ENCODE measurements at regions not wholly inside any gene's neighbourhood (a gene's known extent, or its start where the extent isn't known, plus 50 kb on each side); places are given as distances from the start of the nearest gene placed in this dataset.
"Not testable (repeated sequence)": the region's sequence is repeated elsewhere in the genome, so short reads cannot be mapped to it uniquely, and the experiment has no call there.

DNA sequence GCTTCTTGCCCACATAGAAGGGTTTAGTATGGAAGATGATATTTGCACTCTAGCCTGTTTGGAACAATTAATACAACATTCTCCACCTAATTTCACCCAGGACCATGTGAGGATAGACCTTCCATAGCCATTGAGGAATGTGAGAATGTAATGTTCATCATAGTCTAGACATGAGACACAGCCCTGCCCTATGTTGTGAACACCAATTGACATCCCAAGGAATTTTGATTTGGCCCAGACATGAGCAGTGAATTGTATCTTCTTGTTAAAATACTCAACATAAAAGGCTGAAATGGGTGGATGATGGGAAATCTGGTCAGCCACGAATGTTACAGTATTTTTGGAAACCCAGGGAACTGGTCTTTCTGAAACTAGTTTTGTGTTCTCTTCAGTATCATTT is 892.3 kb upstream of the CHORDC1 start:
- Mint-ChIP-seq H3K4me1 (no peaks in the 10 kb centered on the region), H3K4me3 (no peak overlapping the region), H3K27ac (no peak overlapping the region), H3K27me3 (no peaks in the 10 kb centered on the region), H3K36me3 (no peaks in the 10 kb centered on the region), H3K9me3 (peaks cover 12% of the 10 kb centered on the region)

GRCh38 chr11:91104237-91104636 is 881.4 kb upstream of the CHORDC1 start:
- Mint-ChIP-seq H3K4me1 (no peaks in the 10 kb centered on the region), H3K27me3 (no peaks in the 10 kb centered on the region), H3K36me3 (no peaks in the 10 kb centered on the region), H3K4me3 (no peak overlapping the region), H3K9me3 (peaks cover 10% of the 10 kb centered on the region), H3K27ac (no peak overlapping the region)

DNA sequence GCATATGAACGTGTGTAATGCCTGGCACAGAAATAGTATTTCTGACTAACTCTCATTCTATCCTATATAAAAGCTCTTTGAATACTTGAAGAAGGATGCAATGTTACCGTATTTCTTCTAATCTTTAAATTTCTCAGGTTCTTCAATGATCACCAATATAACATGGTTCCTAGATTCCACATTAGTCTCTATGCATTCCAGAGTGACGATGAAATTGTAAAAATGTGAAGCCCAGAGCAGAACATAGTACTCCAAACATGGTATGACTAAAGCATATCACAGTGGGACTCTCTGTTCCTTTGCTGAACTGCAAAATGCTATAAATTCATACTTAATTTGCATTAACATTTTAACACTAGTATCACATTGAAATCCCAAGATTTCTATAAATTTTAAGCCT is 877.6 kb upstream of the CHORDC1 start:
- H3K4me3 Mint-ChIP-seq, result no peak overlapping the region
- peaks cover 6% of the 10 kb centered on the region for H3K9me3 Mint-ChIP-seq
- H3K4me1 Mint-ChIP-seq, result no peaks in the 10 kb centered on the region
- H3K27ac Mint-ChIP-seq, result no peak overlapping the region
- no peaks in the 10 kb centered on the region for H3K36me3 Mint-ChIP-seq
- H3K27me3 Mint-ChIP-seq, result no peaks in the 10 kb centered on the region

GRCh38 chr11:91097083-91097482 is 874.2 kb upstream of the CHORDC1 start:
- no peaks in the 10 kb centered on the region for H3K4me1 Mint-ChIP-seq
- H3K27ac Mint-ChIP-seq, result no peak overlapping the region
- H3K4me3 Mint-ChIP-seq, result no peak overlapping the region
- no peaks in the 10 kb centered on the region for H3K27me3 Mint-ChIP-seq
- no peaks in the 10 kb centered on the region for H3K9me3 Mint-ChIP-seq
- no peaks in the 10 kb centered on the region for H3K36me3 Mint-ChIP-seq

DNA sequence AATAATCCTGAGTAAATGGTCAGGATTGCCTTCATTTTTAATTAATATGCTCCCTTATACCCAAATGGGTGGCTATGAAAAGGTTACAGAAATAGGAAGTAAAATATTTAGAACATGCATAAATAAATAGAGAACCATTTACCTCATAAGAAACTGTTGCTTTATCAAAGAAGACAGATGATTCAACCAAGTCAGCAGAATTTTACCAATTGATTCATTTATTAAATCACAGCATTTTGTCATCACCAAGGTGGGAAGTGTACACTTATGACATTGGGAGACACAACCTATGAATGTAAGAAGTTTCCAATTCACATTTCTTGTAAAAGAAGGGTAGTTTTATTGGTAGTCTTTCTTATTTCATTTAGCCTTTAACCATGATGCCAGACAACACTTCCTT is 870.3 kb upstream of the CHORDC1 start:
- Mint-ChIP-seq H3K36me3 (no peaks in the 10 kb centered on the region), H3K4me1 (no peaks in the 10 kb centered on the region), H3K27me3 (no peaks in the 10 kb centered on the region), H3K27ac (no peak overlapping the region), H3K9me3 (no peaks in the 10 kb centered on the region), H3K4me3 (no peak overlapping the region)

- Mint-ChIP-seq H3K27me3 (no peaks in the 10 kb centered on the region), H3K4me1 (no peaks in the 10 kb centered on the region), H3K4me3 (no peak overlapping the region), H3K9me3 (no peaks in the 10 kb centered on the region), H3K27ac (no peak overlapping the region), H3K36me3 (no peaks in the 10 kb centered on the region)
Measured at GRCh38 chr11:91091563-91091962, 868.7 kb upstream of the CHORDC1 start.

GRCh38 chr11:91086028-91086427 is 863.2 kb upstream of the CHORDC1 start:
- Mint-ChIP-seq H3K4me1 (no peaks in the 10 kb centered on the region), H3K4me3 (no peak overlapping the region), H3K36me3 (no peaks in the 10 kb centered on the region), H3K27me3 (no peaks in the 10 kb centered on the region), H3K9me3 (no peaks in the 10 kb centered on the region), H3K27ac (no peak overlapping the region)

DNA sequence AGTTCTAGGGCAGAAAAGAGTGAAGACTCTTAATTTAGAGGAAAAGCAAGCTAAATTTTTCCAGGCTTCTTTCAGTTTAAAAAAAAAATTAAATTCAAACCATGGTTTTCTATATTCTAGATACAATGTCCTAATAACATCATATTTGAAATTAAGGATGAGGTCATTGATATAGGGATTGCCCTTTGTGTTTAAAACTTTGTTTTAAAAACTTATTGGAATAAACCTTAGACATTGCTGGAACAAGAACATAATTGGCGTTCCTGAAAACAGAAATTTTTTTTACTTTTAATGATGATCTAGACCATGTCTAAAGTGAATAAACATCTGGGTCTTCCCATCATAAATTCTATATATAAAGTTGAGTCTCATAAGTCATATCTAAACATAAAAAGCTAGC is 859.4 kb upstream of the CHORDC1 start:
- H3K9me3 Mint-ChIP-seq, result peaks cover 7% of the 10 kb centered on the region
- H3K36me3 Mint-ChIP-seq, result no peaks in the 10 kb centered on the region
- H3K27me3 Mint-ChIP-seq, result no peaks in the 10 kb centered on the region
- no peak overlapping the region for H3K4me3 Mint-ChIP-seq
- no peaks in the 10 kb centered on the region for H3K4me1 Mint-ChIP-seq
- no peak overlapping the region for H3K27ac Mint-ChIP-seq

GRCh38 chr11:91081440-91082043 is 858.7 kb upstream of the CHORDC1 start:
- H3K36me3 Mint-ChIP-seq, result no peaks in the 10 kb centered on the region
- no peaks in the 10 kb centered on the region for H3K27me3 Mint-ChIP-seq
- no peak overlapping the region for H3K27ac Mint-ChIP-seq
- no peaks in the 10 kb centered on the region for H3K4me1 Mint-ChIP-seq
- H3K4me3 Mint-ChIP-seq, result no peak overlapping the region
- peaks cover 7% of the 10 kb centered on the region for H3K9me3 Mint-ChIP-seq

DNA sequence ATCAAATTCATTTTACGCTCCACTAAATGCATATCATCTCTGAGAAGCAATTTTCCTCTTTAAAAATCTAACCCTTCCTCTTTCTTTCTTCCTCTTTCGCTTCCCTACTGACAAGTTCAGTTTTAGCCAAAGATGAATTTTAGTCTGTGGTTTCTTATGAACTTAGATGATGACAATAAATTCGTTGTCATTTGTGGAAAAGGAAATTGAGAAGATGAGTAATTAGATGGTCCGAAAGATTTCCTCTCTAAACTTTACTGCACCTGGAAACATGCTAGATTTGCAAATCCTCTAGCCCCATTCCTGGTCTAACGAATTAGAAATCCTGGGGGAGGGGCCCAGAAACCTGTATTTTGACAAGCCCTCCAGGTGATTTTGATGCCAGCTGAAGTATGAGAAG is 855.4 kb upstream of the CHORDC1 start:
- no peaks in the 10 kb centered on the region for H3K4me1 Mint-ChIP-seq
- H3K27ac Mint-ChIP-seq, result no peak overlapping the region
- no peaks in the 10 kb centered on the region for H3K27me3 Mint-ChIP-seq
- no peak overlapping the region for H3K4me3 Mint-ChIP-seq
- H3K36me3 Mint-ChIP-seq, result no peaks in the 10 kb centered on the region
- peaks cover 7% of the 10 kb centered on the region for H3K9me3 Mint-ChIP-seq

DNA sequence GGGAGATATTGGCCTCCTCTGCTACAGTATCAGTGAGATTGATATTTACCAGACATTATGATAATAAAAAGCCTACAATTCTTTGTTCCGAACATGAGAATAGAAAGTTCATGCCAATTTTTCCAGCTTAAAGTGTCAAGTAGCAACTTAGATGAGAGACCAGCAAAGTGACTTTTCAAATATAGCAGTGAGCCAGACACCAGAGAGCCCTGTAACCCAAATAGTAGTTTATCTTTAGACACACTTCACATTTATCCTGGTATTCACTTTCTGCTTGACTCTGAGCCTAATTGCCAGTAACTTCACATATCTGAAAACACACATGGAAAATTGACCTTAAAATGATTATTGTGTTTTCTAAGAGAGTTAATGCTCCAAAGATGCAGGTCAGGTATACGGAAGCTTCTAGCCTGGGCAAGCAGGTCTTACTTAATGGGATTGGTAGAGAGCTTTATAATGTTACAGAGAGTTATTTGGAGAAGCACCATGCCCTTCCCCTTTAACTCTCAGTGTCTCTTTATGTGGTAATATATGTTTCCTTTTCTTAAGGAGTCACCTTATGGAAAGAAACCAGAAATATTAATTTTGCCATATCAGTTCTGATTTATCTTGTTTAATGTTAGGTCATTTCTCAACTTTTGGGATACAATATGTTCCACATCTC is 852.3 kb upstream of the CHORDC1 start:
- no peaks in the 10 kb centered on the region for H3K4me1 Mint-ChIP-seq
- H3K27ac Mint-ChIP-seq, result no peak overlapping the region
- peaks cover 7% of the 10 kb centered on the region for H3K9me3 Mint-ChIP-seq
- no peak overlapping the region for H3K4me3 Mint-ChIP-seq
- H3K36me3 Mint-ChIP-seq, result no peaks in the 10 kb centered on the region
- no peaks in the 10 kb centered on the region for H3K27me3 Mint-ChIP-seq

GRCh38 chr11:91067666-91068065 is 844.8 kb upstream of the CHORDC1 start:
- no peaks in the 10 kb centered on the region for H3K4me1 Mint-ChIP-seq
- H3K27ac Mint-ChIP-seq, result no peak overlapping the region
- no peaks in the 10 kb centered on the region for H3K27me3 Mint-ChIP-seq
- no peak overlapping the region for H3K4me3 Mint-ChIP-seq
- H3K36me3 Mint-ChIP-seq, result no peaks in the 10 kb centered on the region
- peaks cover 16% of the 10 kb centered on the region for H3K9me3 Mint-ChIP-seq

DNA sequence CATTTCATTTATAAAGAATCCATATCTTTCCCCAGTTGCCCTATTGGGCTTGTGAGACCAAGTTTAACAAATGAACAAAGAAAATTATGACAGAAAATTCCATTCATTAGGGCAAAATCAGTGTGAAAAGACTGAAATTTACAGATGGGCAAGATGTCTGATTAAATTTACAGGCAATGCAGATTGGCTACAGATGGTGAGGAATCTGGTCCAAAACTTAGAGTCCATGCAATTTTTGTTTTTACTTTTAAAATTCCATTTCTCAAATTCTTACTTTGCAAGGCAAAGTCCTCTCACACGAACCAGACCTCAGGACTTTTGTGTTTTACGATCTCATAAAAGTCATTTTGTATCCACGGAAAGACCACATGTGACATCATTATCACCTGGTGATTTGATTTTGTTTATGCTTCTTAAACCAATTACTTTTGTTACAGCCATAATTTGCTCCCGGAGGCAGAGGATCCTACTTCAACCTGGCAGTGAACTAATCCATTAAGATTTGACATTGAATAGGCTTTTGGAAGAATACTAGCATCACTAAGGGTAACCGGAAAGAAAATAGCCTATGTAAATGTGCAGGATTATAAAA is 843.7 kb upstream of the CHORDC1 start:
- H3K27ac Mint-ChIP-seq, result no peak overlapping the region
- H3K27me3 Mint-ChIP-seq, result no peaks in the 10 kb centered on the region
- peaks cover 18% of the 10 kb centered on the region for H3K9me3 Mint-ChIP-seq

GRCh38 chr11:91063399-91063798 is 840.5 kb upstream of the CHORDC1 start:
- not testable (repeated sequence) for H3K4me1 Mint-ChIP-seq, H3K27me3 Mint-ChIP-seq, H3K27ac Mint-ChIP-seq, H3K36me3 Mint-ChIP-seq, H3K4me3 Mint-ChIP-seq
- H3K9me3 Mint-ChIP-seq, result peaks cover 27% of the 10 kb centered on the region

More for the DNA sequence above, 843.7 kb upstream of the CHORDC1 start:
- Mint-ChIP-seq H3K4me3 (no peak overlapping the region), H3K4me1 (no peaks in the 10 kb centered on the region), H3K36me3 (no peaks in the 10 kb centered on the region)

DNA sequence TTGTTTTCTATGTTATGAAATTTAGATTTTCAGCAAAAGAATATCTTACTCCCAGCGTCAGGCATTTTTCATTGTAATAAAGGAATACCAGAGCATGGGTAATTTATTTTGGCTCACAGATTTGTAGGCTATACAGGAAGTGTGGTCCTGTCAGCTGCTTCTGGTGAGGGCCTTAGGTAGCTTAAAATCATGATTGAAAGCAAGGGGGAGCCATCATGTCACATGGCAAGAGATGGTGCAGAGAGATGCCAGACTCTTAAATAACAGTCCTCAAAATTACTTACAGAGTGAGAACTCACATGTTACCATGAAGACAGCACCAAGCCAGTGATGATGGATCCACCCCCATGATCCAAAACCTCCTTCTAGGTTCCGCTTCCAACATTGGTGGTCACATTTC is 825.0 kb upstream of the CHORDC1 start:
- Mint-ChIP-seq H3K36me3 (no peaks in the 10 kb centered on the region), H3K27ac (no peak overlapping the region), H3K4me1 (no peaks in the 10 kb centered on the region), H3K27me3 (no peaks in the 10 kb centered on the region), H3K9me3 (peaks cover 7% of the 10 kb centered on the region), H3K4me3 (no peak overlapping the region)

GRCh38 chr11:91046261-91046660 is 823.4 kb upstream of the CHORDC1 start:
- no peaks in the 10 kb centered on the region for H3K4me1 Mint-ChIP-seq
- H3K36me3 Mint-ChIP-seq, result no peaks in the 10 kb centered on the region
- no peaks in the 10 kb centered on the region for H3K27me3 Mint-ChIP-seq
- no peak overlapping the region for H3K4me3 Mint-ChIP-seq
- H3K9me3 Mint-ChIP-seq, result no peaks in the 10 kb centered on the region
- no peak overlapping the region for H3K27ac Mint-ChIP-seq
